OCI-LY7 (cell line): ENCODE measurements at regions not wholly inside any gene's neighbourhood (a gene's known extent, or its start where the extent isn't known, plus 50 kb on each side); places are given as distances from the start of the nearest gene placed in this dataset.

ENCODE experiments used
- BruUV-seq: library from RNA; stranded (reverse); fragments of 400-500 nt; replicated peaks from 2 replicates; lab custom pipeline; 2021; lab: Mats Ljungman, UMichigan
- CTCF ChIA-PET: fragments of 300-600 bp; sonication (Branson Sonifier 250); formaldehyde crosslinking; loops from one replicate; lab custom pipeline; 2022; ENCODE audit warnings: antibody characterized with exemption; ENCODE audit not compliant: unreplicated experiment; lab: Charles Lee
- POLR2A ChIA-PET: fragments of 300-600 bp; sonication (Branson Sonifier 250); formaldehyde crosslinking; loops from one replicate; lab custom pipeline; 2022; ENCODE audit warnings: antibody characterized with exemption; lab: Charles Lee
- DNase-seq: peaks from one replicate; pipeline ENCODE4 v3.0.0-alpha.2; 2015; ENCODE audit warnings: low spot score
- H2AFZ ChIP-seq: fragments of 200-600 bp; sonication (generic), shearing (Covaris generic); 2 replicates; pipeline ENCODE4 v1.6.1; 2014; ENCODE audit warnings: mild to moderate bottlenecking, antibody characterized with exemption, low read length, moderate library complexity
- H3K27ac ChIP-seq: fragments of 200-600 bp; sonication (generic); 2 replicates; pipeline ENCODE4 v1.5.1; 2014; ENCODE audit warnings: mixed run types, low read depth, mild to moderate bottlenecking, moderate library complexity, low read length, inconsistent platforms; ENCODE audit not compliant: poor library complexity, severe bottlenecking
- H3K36me3 ChIP-seq: fragments of 200-600 bp; sonication (generic); 2 replicates; pipeline ENCODE4 v1.6.1; 2014; ENCODE audit warnings: mild to moderate bottlenecking, antibody characterized with exemption, low read length, moderate library complexity, mixed read lengths; ENCODE audit not compliant: insufficient read depth
- H3K4me1 ChIP-seq: fragments of 200-600 bp; sonication (generic); 2 replicates; pipeline ENCODE4 v1.5.1; 2014; ENCODE audit warnings: mild to moderate bottlenecking, low read length; ENCODE audit not compliant: insufficient read depth, poor library complexity, severe bottlenecking
- H3K4me2 ChIP-seq: fragments of 200-600 bp; sonication (generic); 2 replicates; pipeline ENCODE4 v1.6.1; 2014; ENCODE audit warnings: mild to moderate bottlenecking, low read length
- H3K4me3 ChIP-seq: fragments of 200-600 bp; sonication (generic); 2 replicates; pipeline ENCODE4 v1.5.1; 2014; ENCODE audit warnings: mild to moderate bottlenecking, low read depth, low read length; ENCODE audit not compliant: poor library complexity, severe bottlenecking
- H3K79me2 ChIP-seq: fragments of 200-600 bp; sonication (generic); 2 replicates; pipeline ENCODE4 v1.6.1; 2016; ENCODE audit warnings: low read depth, mild to moderate bottlenecking, low read length, moderate library complexity, mixed read lengths; ENCODE audit not compliant: insufficient read depth
- H3K9me2 ChIP-seq: fragments of 200-600 bp; sonication (generic); 2 replicates; pipeline ENCODE4 v1.6.1; 2016; ENCODE audit warnings: mild to moderate bottlenecking, low read length, mixed read lengths; ENCODE audit not compliant: insufficient read depth
- H3K9me3 ChIP-seq: fragments of 200-600 bp; sonication (generic); 2 replicates; pipeline ENCODE4 v1.6.1; 2014; ENCODE audit warnings: mild to moderate bottlenecking, mixed run types, low read length, mixed read lengths
- H4K20me1 ChIP-seq: fragments of 200-600 bp; sonication (generic); 2 replicates; pipeline ENCODE4 v1.6.1; 2014; ENCODE audit warnings: mild to moderate bottlenecking, antibody characterized with exemption, low read length, moderate library complexity, mixed read lengths; ENCODE audit not compliant: insufficient read depth
- CTCF ChIP-seq: fragments of 200-600 bp; sonication (generic); conservative IDR thresholded peaks from 2 replicates; pipeline ENCODE4 v1.5.1; 2014; ENCODE audit warnings: mild to moderate bottlenecking, antibody characterized with exemption, low read length, moderate library complexity, mixed read lengths
- EZH2phosphoT487 ChIP-seq: fragments of 200-600 bp; sonication (generic); IDR thresholded peaks from 2 replicates; pipeline ENCODE4 v1.6.1; 2018; ENCODE audit warnings: low read depth, borderline replicate concordance, mild to moderate bottlenecking, mixed run types, antibody characterized with exemption, low read length, moderate library complexity, mixed read lengths
- intact Hi-C: fragments of 100-400 bp; cut with micrococcal nuclease; formaldehyde crosslinking; loops from one replicate; pipeline ENCODE4 v1.10.0; 2022; ENCODE audit not compliant: unreplicated experiment

GRCh38 chr13:57918086-57918485 lies 286.5 kb downstream of the PCDH17 start:
- intact Hi-C loops: no loop called here
- no peaks in the 10 kb centered on the region for H3K36me3 ChIP-seq
- H3K79me2 ChIP-seq: no peaks in the 10 kb centered on the region
- no peak overlapping the region for H3K4me3 ChIP-seq
- ChIA-PET POLR2A (no interaction called here), CTCF (no interaction called here)
- no peak for DNase-seq
- no TSS peak for BruUV-seq
- no peaks in the 10 kb centered on the region for H4K20me1 ChIP-seq
- TF ChIP-seq CTCF: no peak
- no peak overlapping the region for H3K4me2 ChIP-seq
- H3K27ac ChIP-seq: no peak overlapping the region
- no peaks in the 10 kb centered on the region for H3K4me1 ChIP-seq
- no peaks in the 10 kb centered on the region for H3K9me2 ChIP-seq
- no peak overlapping the region for H2AFZ ChIP-seq
- H3K9me3 ChIP-seq: no peaks in the 10 kb centered on the region

GRCh38 chr13:57918913-57919312 lies 287.4 kb downstream of the PCDH17 start:
- DNase-seq: no peak
- Histone ChIP-seq H3K4me2 (no peak overlapping the region), H3K27ac (no peak overlapping the region), H3K4me3 (no peak overlapping the region), H3K36me3 (no peaks in the 10 kb centered on the region), H3K9me3 (no peaks in the 10 kb centered on the region), H4K20me1 (no peaks in the 10 kb centered on the region), H3K79me2 (no peaks in the 10 kb centered on the region), H3K4me1 (no peaks in the 10 kb centered on the region), H2AFZ (no peak overlapping the region), H3K9me2 (no peaks in the 10 kb centered on the region)
- TF ChIP-seq EZH2phosphoT487: no peak
- no peak for TF ChIP-seq CTCF
- POLR2A ChIA-PET: no interaction called here
- CTCF ChIA-PET: no interaction called here
- intact Hi-C loops: no loop called here
- no TSS peak for BruUV-seq

GRCh38 chr13:57925250-57925649 lies 293.7 kb downstream of the PCDH17 start:
- Histone ChIP-seq H4K20me1 (no peaks in the 10 kb centered on the region), H3K4me2 (no peak overlapping the region), H3K79me2 (no peaks in the 10 kb centered on the region), H3K9me2 (no peaks in the 10 kb centered on the region), H3K4me3 (no peak overlapping the region), H3K9me3 (no peaks in the 10 kb centered on the region), H2AFZ (no peak overlapping the region), H3K4me1 (no peaks in the 10 kb centered on the region), H3K36me3 (no peaks in the 10 kb centered on the region), H3K27ac (no peak overlapping the region)
- BruUV-seq: no TSS peak
- intact Hi-C loops: no loop called here
- ChIA-PET CTCF (no interaction called here), POLR2A (no interaction called here)
- TF ChIP-seq EZH2phosphoT487 (no peak), CTCF (no peak)
- DNase-seq: no peak
